Fibroblast of skin of back (primary cell): ENCODE measurements at regions not wholly inside any gene's neighbourhood (a gene's known extent, or its start where the extent isn't known, plus 50 kb on each side); places are given as distances from the start of the nearest gene placed in this dataset.
A peak's percentile ranks its signal among the peaks of the same experiment; 100 is the strongest.
"Not testable (repeated sequence)": the region's sequence is repeated elsewhere in the genome, so short reads cannot be mapped to it uniquely, and the experiment has no call there.

Experiments
- DNase-seq: peaks from one replicate; pipeline ENCODE4 v3.0.0-alpha.2; 2013

DNA sequence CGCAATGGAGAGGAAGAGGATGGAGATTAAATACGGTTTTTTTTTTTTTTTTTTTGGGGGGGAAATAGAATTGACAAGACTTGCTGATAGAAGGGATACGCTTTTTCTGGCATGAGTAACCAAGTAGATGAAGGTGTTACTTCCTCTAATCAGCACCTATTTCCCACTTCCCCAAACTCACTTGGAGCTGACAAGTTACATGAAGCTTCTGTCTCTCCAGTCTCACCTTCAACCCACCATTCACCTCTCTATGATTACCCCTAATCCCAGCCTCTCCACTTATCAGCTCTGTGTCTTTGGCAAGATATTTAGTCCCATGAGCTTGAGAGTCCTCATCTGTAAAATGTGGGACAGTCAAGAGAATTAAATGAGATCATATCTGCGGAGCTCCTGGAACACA, 185.9 kb upstream of the HS3ST3A1 start:
- no peak for DNase-seq

GRCh38 chr17:13788385-13788784, 186.7 kb upstream of the HS3ST3A1 start:
- DNase-seq, result no peak

GRCh38 chr17:13792314-13792713, 190.6 kb upstream of the HS3ST3A1 start:
- DNase-seq, result peak; percentile 63

DNA sequence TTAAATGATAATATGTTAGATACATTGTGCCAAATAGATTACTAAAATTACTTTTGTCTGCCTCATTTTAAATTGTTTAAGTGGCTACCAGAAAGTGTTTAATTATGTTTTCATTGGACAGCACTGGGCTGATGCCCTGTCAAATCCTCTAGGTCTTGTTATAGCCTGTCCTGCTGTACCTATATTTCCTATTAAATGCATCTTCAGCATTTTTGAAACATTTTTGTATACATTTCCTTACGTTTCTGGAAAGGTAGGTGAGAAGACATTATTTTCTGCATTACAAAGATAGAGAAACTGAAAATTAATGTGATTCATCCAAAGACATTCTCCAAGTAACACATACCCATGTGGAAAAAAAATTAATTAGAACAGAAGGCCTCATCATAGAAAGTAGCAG, 192.2 kb upstream of the HS3ST3A1 start:
- no peak for DNase-seq

DNA sequence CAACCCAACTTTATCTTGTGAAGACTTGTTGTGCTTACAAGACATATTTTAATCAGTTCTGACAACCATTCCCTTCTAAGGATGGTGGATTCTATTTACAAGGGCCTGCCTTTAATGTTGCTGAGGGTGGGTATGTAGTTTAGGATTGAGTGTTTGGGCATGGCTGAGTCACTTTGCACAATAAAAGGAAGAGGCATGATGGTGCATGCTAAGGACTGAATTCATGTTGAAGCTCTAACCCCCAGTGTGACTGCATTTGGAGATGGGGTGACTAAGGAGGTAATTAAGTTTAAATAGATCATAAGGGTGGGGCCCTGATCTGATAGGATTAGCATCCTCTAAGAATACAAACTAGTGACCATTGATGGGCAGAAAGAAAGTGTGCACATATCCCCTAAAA, 196.1 kb upstream of the HS3ST3A1 start:
- DNase-seq, result no peak

DNA sequence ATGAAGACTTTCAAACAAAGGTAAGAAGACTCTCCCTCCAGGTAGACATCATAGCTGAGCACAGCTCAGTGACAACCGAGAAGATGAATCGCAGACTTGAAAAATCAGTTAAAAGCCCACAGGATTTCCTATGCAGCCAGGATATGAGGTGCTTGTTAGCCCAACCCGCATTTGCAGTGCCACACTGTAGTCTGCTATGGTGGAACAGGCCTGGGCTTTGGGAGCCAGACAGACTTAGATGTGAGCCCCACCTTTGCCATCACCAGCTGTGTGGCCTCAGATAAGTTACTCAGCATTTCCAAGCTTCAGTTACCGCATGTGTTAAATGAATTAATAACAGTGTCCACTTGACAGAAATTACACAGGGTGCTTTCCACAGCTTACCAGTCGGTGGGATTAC, 204.4 kb upstream of the HS3ST3A1 start:
- no peak for DNase-seq

DNA sequence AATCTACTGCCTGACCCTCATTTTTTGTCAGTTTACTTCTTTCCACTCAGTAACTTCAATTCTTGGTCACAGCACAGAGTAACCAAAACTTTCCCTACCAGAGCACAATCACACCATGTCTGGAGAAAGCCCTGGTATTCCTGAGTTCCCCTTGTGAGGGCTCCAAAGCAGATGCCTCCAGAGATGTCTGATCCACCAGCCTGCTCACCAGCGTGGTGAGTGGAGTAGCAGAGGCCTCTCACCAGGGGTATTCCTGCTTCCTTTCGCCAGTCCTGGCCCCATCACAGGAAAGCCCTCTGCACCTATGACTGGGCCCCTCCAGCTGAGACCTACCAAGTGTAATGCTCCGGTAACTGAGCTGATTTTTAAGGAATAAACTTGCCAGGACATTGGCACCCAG, 205.4 kb upstream of the HS3ST3A1 start:
- DNase-seq, result no peak

DNA sequence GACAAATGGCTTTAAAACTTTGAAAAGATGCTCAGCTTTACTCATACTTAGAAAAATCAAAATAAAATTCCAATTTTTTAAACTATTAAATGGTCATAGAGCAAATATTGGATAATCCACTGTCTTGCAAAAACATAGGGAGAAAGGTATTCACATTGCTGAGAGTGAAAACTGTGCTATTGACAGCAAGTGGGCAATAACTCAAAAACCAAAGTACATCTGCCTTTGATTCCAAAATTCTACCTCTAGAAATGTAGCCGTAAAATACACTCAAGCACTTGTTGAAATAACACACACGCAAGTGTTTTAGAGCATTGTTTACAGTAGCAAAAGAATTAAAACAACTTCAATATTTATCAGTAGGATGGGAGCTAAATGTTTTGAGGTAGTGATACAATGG, 210.6 kb upstream of the HS3ST3A1 start:
- DNase-seq, result no peak

GRCh38 chr17:13813347-13814240, 211.9 kb upstream of the HS3ST3A1 start:
- DNase-seq, result no peak

- DNase-seq, result no peak
Observed at GRCh38 chr17:13822700-13823099, 221.0 kb upstream of the HS3ST3A1 start.

- no peak for DNase-seq
Observed at GRCh38 chr17:13825526-13826040, 223.9 kb upstream of the HS3ST3A1 start.

GRCh38 chr17:13827118-13827517, 225.4 kb upstream of the HS3ST3A1 start:
- no peak for DNase-seq

- DNase-seq, result no peak
Observed at GRCh38 chr17:13833921-13834320, 232.2 kb upstream of the HS3ST3A1 start.

GRCh38 chr17:13835151-13835550, 233.4 kb upstream of the HS3ST3A1 start:
- DNase-seq, result no peak

- DNase-seq, result no peak
Observed at GRCh38 chr17:13837417-13837816, 231.9 kb upstream of the COX10 start.

- no peak for DNase-seq
Observed at GRCh38 chr17:13840254-13840653, 229.1 kb upstream of the COX10 start.

GRCh38 chr17:13843862-13844635, 225.3 kb upstream of the COX10 start:
- DNase-seq, result peak; percentile 22

GRCh38 chr17:13851889-13852288, 217.4 kb upstream of the COX10 start:
- no peak for DNase-seq

DNA sequence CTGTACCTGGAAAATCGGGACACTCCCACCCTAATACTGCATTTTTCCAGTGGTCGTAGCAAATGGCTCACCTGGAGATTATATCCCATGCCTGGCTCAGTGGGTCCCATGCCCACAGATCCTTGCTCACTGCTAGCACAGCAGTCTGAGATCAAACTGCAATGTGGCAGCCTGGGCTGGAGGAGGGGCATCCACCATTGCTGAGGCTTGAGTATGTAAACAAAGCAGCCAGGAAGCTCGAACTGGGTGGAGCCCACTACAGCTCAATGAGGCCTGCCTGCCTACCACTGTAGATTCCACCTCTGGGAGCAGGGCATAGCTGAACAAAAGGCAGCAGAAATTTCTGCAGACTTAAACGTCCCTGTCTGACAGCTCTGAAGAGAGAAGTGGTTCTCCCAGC, 213.6 kb upstream of the COX10 start:
- DNase-seq, result not testable (repeated sequence)

DNA sequence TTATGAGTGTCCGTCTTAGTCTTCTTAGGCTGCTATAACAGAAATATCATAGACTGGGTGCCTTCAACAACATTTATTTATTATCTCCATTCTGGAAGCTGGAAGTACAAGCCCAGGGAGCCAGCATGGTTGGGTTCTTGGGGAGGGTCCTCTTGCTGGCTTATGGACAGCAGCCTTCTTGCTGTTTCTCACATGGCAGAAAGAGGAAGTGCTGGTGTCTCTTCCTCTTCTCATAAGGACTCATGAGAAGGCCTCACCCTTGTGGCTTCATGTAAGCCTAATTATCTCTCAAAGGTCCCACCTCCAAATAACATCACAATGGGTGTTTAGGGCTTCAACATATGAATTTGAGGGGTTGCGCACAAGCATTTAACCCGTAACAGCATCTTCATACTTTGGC, 207.0 kb upstream of the COX10 start:
- DNase-seq, result no peak

DNA sequence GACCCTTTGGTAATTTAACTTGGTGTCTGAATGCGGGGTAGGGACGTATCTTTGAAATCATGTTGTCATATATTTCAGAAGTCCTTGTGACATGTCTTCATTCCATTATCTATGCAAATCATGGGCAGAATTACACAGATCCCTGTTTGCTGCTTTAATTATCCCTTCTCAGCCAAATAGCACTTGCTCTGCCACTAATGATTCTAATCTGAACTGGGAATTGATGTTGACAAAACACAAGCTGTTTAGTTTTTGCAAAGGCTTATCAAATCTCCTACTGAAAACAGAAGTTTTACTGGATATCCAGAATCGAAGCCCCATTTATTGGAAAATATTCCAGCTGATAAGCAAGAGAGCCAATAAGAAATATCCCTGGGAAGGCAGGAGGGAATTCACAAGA, 205.9 kb upstream of the COX10 start:
- no peak for DNase-seq

DNA sequence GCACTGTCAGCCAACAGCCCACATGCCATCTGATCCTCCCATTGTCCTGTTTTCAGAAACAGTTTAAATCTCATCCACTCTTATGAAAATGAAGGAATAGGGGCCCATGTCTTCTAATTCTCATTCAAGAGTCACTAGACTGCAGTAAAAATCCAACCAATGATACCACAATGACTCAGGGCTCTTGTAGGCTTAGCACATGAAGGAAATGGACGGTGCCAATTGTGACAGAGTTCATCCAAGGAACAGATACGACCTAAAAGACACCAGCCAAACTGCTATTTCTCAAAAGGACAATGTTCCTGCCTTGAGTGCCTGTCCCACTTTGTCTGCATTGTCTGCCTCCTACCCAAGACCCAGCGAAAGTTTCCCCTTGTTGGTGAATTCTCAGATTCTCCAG, 204.8 kb upstream of the COX10 start:
- DNase-seq, result peak; percentile 19

GRCh38 chr17:13865650-13866049, 203.7 kb upstream of the COX10 start:
- no peak for DNase-seq
